ENCODE measurements at regions not wholly inside any gene's neighbourhood (a gene's known extent, or its start where the extent isn't known, plus 50 kb on each side); places are given as distances from the start of the nearest gene placed in this dataset.

- TF ChIP-seq, protein P1, sequence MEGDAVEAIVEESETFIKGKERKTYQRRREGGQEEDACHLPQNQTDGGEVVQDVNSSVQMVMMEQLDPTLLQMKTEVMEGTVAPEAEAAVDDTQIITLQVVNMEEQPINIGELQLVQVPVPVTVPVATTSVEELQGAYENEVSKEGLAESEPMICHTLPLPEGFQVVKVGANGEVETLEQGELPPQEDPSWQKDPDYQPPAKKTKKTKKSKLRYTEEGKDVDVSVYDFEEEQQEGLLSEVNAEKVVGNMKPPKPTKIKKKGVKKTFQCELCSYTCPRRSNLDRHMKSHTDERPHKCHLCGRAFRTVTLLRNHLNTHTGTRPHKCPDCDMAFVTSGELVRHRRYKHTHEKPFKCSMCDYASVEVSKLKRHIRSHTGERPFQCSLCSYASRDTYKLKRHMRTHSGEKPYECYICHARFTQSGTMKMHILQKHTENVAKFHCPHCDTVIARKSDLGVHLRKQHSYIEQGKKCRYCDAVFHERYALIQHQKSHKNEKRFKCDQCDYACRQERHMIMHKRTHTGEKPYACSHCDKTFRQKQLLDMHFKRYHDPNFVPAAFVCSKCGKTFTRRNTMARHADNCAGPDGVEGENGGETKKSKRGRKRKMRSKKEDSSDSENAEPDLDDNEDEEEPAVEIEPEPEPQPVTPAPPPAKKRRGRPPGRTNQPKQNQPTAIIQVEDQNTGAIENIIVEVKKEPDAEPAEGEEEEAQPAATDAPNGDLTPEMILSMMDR (IDR thresholded peaks at IDR 0.05), result no peak
- no peak for TF ChIP-seq POLR2A (IDR thresholded peaks at IDR 0.05)
Measured at GRCh38 chr7:91659096-91659495, 221.4 kb downstream of the MTERF1 start.
